Fibroblast of lung (primary cell): ENCODE measurements at regions not wholly inside any gene's neighbourhood (a gene's known extent, or its start where the extent isn't known, plus 50 kb on each side); places are given as distances from the start of the nearest gene placed in this dataset.

ENCODE experiments used
- DNase-seq, 2 donors: peaks; one replicate each; pipeline versions ENCODE4 v3.0.0 to v3.0.0-alpha.2; 2010; ENCODE audit warnings: low read depth in 2 of 2
- H2AFZ ChIP-seq: 2 replicates; pipeline ENCODE4 v1.5.1; 2012; ENCODE audit warnings: low read length, control low read depth, inconsistent platforms
- H3K27ac ChIP-seq: 2 replicates; pipeline ENCODE4 v1.5.1; 2011; ENCODE audit warnings: low read length, control low read depth; ENCODE audit not compliant: insufficient read depth
- H3K27me3 ChIP-seq: 2 replicates; pipeline ENCODE4 v1.5.1; 2011; ENCODE audit warnings: mild to moderate bottlenecking, low read length; ENCODE audit not compliant: control insufficient read depth, insufficient read depth
- H3K36me3 ChIP-seq: 2 replicates; pipeline ENCODE4 v1.5.1; 2011; ENCODE audit warnings: low read length; ENCODE audit not compliant: control insufficient read depth, insufficient read depth
- H3K4me1 ChIP-seq: 2 replicates; pipeline ENCODE4 v1.5.1; 2011; ENCODE audit warnings: low read length; ENCODE audit not compliant: control insufficient read depth, insufficient read depth; ENCODE audit errors: extremely low read depth
- H3K4me2 ChIP-seq: 2 replicates; pipeline ENCODE4 v1.5.1; 2011; ENCODE audit warnings: low read length, control low read depth; ENCODE audit not compliant: insufficient read depth; ENCODE audit errors: extremely low read depth
- H3K4me3 ChIP-seq, 4 experiments: fragments of 200-600 bp in 1 of 4; sonication (generic) in 1 of 4; replicated peaks in 1 of 4; 2 replicates each; pipeline ENCODE4 v1.5.1; 2011 to 2016; ENCODE audit warnings: low read length in 4 of 4, low read depth in 3 of 4, mild to moderate bottlenecking in 3 of 4, control low read depth in 2 of 4, inconsistent platforms in 1 of 4, mixed read lengths in 1 of 4; ENCODE audit not compliant: insufficient read depth in 1 of 4; ENCODE audit errors: control extremely low read depth in 1 of 4
- H3K79me2 ChIP-seq: 2 replicates; pipeline ENCODE4 v1.5.1; 2012; ENCODE audit warnings: mild to moderate bottlenecking, low read length, inconsistent platforms; ENCODE audit not compliant: control insufficient read depth, insufficient read depth
- H3K9ac ChIP-seq: 2 replicates; pipeline ENCODE4 v1.5.1; 2011; ENCODE audit warnings: mild to moderate bottlenecking, low read length, control low read depth; ENCODE audit not compliant: insufficient read depth
- H3K9me3 ChIP-seq: 2 replicates; pipeline ENCODE4 v1.5.1; 2012; ENCODE audit warnings: low read depth, low read length; ENCODE audit not compliant: control insufficient read depth, insufficient read depth
- H4K20me1 ChIP-seq: 2 replicates; pipeline ENCODE4 v1.5.1; 2011; ENCODE audit warnings: low read length; ENCODE audit not compliant: control insufficient read depth, insufficient read depth; ENCODE audit errors: extremely low read depth
- EZH2 ChIP-seq: IDR thresholded peaks from 2 replicates; pipeline ENCODE4 v1.5.1; 2012; ENCODE audit warnings: low read length, control low read depth, mild to moderate bottlenecking; ENCODE audit errors: missing control alignments
- TF ChIP-seq, protein P1 (sequence below), 2 donors: IDR thresholded peaks in 1 of 2; conservative IDR thresholded peaks in 1 of 2; 1 replicate in 1 of 2; 2 replicates in 1 of 2; pipeline ENCODE4 v1.5.1; 2011 to 2012; ENCODE audit warnings: low read length in 2 of 2, control low read depth in 1 of 2, inconsistent platforms in 1 of 2, low read depth in 1 of 2, mild to moderate bottlenecking in 1 of 2

GRCh38 chr9:21683484-21684175, 118.8 kb upstream of the MTAP start:
- H3K4me1 ChIP-seq = peaks cover 25% of the 10 kb centered on the region

DNA sequence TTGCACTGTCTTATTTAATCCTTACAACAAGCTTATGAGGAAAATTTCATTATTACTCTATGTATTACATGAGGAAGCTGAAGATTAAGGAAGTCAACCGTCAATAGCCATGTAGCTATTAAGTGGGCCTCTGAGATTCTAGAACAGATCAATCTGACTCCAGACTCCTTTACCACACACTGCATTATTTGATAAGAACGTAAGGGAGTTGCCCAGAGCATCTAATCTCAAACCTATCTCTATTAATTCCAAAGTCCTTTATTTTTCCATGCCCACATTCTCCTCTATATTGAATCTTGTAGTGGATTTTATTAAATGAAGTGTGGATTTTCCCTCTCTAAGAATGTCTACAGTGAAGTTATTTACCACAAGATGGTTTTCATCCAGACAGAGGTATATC, 118.2 kb upstream of the MTAP start:
- TF ChIP-seq, protein P1, sequence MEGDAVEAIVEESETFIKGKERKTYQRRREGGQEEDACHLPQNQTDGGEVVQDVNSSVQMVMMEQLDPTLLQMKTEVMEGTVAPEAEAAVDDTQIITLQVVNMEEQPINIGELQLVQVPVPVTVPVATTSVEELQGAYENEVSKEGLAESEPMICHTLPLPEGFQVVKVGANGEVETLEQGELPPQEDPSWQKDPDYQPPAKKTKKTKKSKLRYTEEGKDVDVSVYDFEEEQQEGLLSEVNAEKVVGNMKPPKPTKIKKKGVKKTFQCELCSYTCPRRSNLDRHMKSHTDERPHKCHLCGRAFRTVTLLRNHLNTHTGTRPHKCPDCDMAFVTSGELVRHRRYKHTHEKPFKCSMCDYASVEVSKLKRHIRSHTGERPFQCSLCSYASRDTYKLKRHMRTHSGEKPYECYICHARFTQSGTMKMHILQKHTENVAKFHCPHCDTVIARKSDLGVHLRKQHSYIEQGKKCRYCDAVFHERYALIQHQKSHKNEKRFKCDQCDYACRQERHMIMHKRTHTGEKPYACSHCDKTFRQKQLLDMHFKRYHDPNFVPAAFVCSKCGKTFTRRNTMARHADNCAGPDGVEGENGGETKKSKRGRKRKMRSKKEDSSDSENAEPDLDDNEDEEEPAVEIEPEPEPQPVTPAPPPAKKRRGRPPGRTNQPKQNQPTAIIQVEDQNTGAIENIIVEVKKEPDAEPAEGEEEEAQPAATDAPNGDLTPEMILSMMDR (conservative IDR thresholded peaks at IDR 0.05 in 1 of 2, IDR thresholded peaks at IDR 0.05 in 1 of 2; ENCODE audit: low read depth in 1 of 2, low read length in 2 of 2) = no peak
- no peak for TF ChIP-seq EZH2
- no peaks in the 10 kb centered on the region for H3K79me2 ChIP-seq
- H2AFZ ChIP-seq = no peak overlapping the region
- DNase-seq = peak in 1 of 2 donors; percentile 51
- no peak overlapping the region for H3K4me3 ChIP-seq
- H3K4me1 ChIP-seq = peaks cover 26% of the 10 kb centered on the region
- H3K27ac ChIP-seq = no peak overlapping the region
- H3K9me3 ChIP-seq = no peaks in the 10 kb centered on the region
- no peak overlapping the region for H3K4me2 ChIP-seq
- H3K9ac ChIP-seq = no peak overlapping the region
- no peaks in the 10 kb centered on the region for H4K20me1 ChIP-seq
- H3K27me3 ChIP-seq = no peaks in the 10 kb centered on the region
- H3K36me3 ChIP-seq = no peaks in the 10 kb centered on the region

More at GRCh38 chr9:21683484-21684175, 118.8 kb upstream of the MTAP start:
- Histone ChIP-seq H3K27ac (no peak overlapping the region), H4K20me1 (no peaks in the 10 kb centered on the region), H3K9me3 (no peaks in the 10 kb centered on the region), H3K79me2 (no peaks in the 10 kb centered on the region), H3K4me3 (no peak overlapping the region), H3K27me3 (no peaks in the 10 kb centered on the region), H2AFZ (no peak overlapping the region), H3K9ac (no peak overlapping the region), H3K36me3 (no peaks in the 10 kb centered on the region), H3K4me2 (no peak overlapping the region)
- TF ChIP-seq EZH2 = no peak
- TF ChIP-seq, protein P1 (conservative IDR thresholded peaks at IDR 0.05 in 1 of 2, IDR thresholded peaks at IDR 0.05 in 1 of 2; ENCODE audit: low read depth in 1 of 2, low read length in 2 of 2) = no peak
- DNase-seq = peak in 1 of 2 donors; percentile 59

DNA sequence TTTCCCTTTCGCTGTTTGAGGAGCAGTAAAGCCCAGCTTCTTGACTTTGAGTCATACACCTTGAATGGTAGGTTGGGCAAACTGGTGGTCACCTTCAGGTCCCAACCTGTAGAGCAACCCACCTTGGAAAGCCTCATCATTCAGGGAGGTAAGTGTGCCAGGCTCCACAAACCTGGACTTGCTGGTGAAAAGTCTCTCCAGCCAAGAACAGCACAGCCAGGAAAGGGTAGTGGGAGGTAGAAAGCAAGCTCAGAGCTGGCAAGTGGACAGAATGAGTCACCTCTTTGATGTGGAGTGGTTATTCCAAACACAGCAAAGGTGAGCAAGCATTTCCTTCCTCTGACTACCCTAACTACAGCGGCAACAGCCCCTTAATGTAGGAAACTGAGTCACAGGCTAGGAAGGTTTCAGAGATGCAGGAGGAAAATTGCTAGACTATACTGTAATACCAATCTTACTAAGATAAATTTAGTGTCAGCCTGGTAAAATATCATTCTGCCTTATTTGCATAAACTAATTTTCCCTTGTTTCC, 117.5 kb upstream of the MTAP start:
- Histone ChIP-seq H3K27ac (peak overlapping the region; percentile 6), H3K9me3 (no peaks in the 10 kb centered on the region), H3K79me2 (no peaks in the 10 kb centered on the region), H3K4me3 (no peak overlapping the region), H3K27me3 (no peaks in the 10 kb centered on the region), H3K9ac (no peak overlapping the region), H3K4me2 (peak overlapping the region; percentile 11), H4K20me1 (no peaks in the 10 kb centered on the region), H3K4me1 (peaks cover 29% of the 10 kb centered on the region), H2AFZ (no peak overlapping the region), H3K36me3 (no peaks in the 10 kb centered on the region)
- peak; percentile 36 to 100 for DNase-seq
- TF ChIP-seq, protein P1 (conservative IDR thresholded peaks at IDR 0.05 in 1 of 2, IDR thresholded peaks at IDR 0.05 in 1 of 2; ENCODE audit: low read depth in 1 of 2, low read length in 2 of 2) = no peak
- no peak for TF ChIP-seq EZH2
